ENCODE measurements at regions not wholly inside any gene's neighbourhood (a gene's known extent, or its start where the extent isn't known, plus 50 kb on each side); places are given as distances from the start of the nearest gene placed in this dataset.

DNA sequence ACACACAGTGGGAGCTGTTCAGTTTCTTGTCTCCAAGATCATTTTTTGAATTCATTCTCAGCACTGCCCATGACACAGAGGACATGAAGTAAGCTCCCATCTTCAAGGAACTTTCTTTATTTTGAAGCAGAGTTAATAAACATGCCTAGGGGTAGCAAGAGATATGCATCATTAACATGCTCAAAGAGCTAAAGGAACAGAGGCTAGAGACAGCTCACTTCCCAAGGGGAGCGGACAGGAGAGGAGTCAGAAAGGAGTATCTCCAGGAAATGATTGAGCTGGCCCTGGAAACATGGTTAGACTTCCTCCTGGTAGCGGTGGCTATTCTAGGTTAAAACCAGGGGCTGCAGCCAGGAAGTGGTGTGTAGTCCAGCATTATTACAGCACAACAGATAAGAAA is 135.9 kb downstream of the GPAM start:
- H3K4me1 ChIP-seq (ENCODE audit: control insufficient read depth in 1 of 2, insufficient read depth in 2 of 2, low read length in 2 of 2) = peaks cover 0 to 3% of the 10 kb centered on the region in 2 donors
- H3K4me3 ChIP-seq (ENCODE audit: low read depth in 1 of 2, low read length in 2 of 2) = no peak overlapping the region
- H3K9me3 ChIP-seq (ENCODE audit: control insufficient read depth in 1 of 2, low read length in 2 of 2) = no peaks in the 10 kb centered on the region
- no peaks in the 10 kb centered on the region for H3K36me3 ChIP-seq (ENCODE audit: control insufficient read depth in 1 of 2, insufficient read depth in 2 of 2, low read length in 2 of 2)
- H3K27me3 ChIP-seq (ENCODE audit: low read depth, low read length) = no peaks in the 10 kb centered on the region
- H3K27ac ChIP-seq (ENCODE audit: low read length) = no peak overlapping the region

DNA sequence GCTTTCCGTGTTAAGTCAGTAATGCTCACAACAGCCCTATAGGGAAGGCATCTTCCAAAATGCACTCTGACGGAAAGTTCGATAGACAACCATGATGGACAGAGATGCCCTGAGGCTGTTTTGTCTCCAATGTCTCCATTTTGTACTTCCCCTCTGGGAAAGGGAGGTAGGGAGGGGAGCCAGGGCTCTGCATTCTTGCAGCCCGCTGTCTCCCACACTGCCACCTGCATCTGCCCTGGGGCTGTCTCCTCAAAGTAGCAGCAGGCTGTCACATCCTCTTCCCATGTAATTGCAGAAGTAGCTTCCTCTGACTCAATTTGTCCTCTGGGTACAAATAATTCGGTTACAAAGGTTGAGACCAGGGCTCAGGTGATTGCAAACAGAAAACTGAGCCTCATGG is 131.4 kb downstream of the GPAM start:
- Histone ChIP-seq H3K9me3 (ENCODE audit: control insufficient read depth in 1 of 2, low read length in 2 of 2) (no peaks in the 10 kb centered on the region), H3K27me3 (ENCODE audit: low read depth, low read length) (no peaks in the 10 kb centered on the region), H3K4me3 (ENCODE audit: low read depth in 1 of 2, low read length in 2 of 2) (no peak overlapping the region), H3K27ac (ENCODE audit: low read length) (no peak overlapping the region), H3K4me1 (ENCODE audit: control insufficient read depth in 1 of 2, insufficient read depth in 2 of 2, low read length in 2 of 2) (no peaks in the 10 kb centered on the region), H3K36me3 (ENCODE audit: control insufficient read depth in 1 of 2, insufficient read depth in 2 of 2, low read length in 2 of 2) (no peaks in the 10 kb centered on the region)

DNA sequence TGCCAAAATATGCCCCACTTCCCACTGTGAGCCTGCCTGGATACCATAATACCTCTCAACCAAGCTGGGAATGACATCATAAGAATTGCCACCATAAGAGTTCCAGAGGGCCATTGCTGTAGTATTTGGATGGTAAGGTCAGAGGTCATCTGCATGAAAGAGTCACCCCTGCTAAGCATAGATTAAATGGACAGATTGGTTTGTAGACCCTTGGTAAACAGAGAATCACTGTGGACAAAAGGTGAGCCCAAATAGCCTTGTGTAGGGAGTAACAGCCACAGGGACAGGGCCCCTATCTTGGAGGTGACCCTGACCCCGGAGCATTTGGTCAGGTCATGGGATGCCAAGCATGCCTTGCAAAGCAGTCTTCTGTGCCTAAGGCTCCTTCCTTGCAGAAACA is 129.7 kb downstream of the GPAM start:
- Histone ChIP-seq H3K36me3 (ENCODE audit: control insufficient read depth in 1 of 2, insufficient read depth in 2 of 2, low read length in 2 of 2) (no peaks in the 10 kb centered on the region), H3K4me1 (ENCODE audit: control insufficient read depth in 1 of 2, insufficient read depth in 2 of 2, low read length in 2 of 2) (no peaks in the 10 kb centered on the region), H3K9me3 (ENCODE audit: control insufficient read depth in 1 of 2, low read length in 2 of 2) (no peaks in the 10 kb centered on the region), H3K27me3 (ENCODE audit: low read depth, low read length) (no peaks in the 10 kb centered on the region), H3K4me3 (ENCODE audit: low read depth in 1 of 2, low read length in 2 of 2) (no peak overlapping the region), H3K27ac (ENCODE audit: low read length) (no peak overlapping the region)

DNA sequence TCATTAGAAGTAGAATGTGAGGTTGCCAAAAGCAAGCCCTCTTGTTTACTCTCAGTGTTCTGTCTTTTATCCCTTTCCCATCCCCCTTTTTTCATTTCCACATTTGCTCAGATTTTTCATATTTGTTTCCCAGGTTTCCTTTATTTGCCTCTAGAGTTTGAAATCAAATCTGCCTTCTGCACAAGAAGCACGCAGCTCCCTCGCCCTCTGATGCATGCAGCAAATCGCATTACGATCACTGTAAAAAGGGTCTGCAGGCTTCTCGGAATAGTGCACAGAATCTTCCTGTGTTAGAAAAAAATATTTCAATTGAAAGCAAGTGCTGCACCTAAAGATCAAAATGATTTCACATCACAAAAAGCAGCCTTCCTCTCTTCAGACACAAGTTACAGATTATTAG is 129.0 kb downstream of the GPAM start:
- H3K4me1 ChIP-seq (ENCODE audit: control insufficient read depth in 1 of 2, insufficient read depth in 2 of 2, low read length in 2 of 2) = no peaks in the 10 kb centered on the region
- no peaks in the 10 kb centered on the region for H3K9me3 ChIP-seq (ENCODE audit: control insufficient read depth in 1 of 2, low read length in 2 of 2)
- H3K4me3 ChIP-seq (ENCODE audit: low read depth in 1 of 2, low read length in 2 of 2) = no peak overlapping the region
- H3K36me3 ChIP-seq (ENCODE audit: control insufficient read depth in 1 of 2, insufficient read depth in 2 of 2, low read length in 2 of 2) = no peaks in the 10 kb centered on the region
- H3K27ac ChIP-seq (ENCODE audit: low read length) = no peak overlapping the region
- H3K27me3 ChIP-seq (ENCODE audit: low read depth, low read length) = no peaks in the 10 kb centered on the region

DNA sequence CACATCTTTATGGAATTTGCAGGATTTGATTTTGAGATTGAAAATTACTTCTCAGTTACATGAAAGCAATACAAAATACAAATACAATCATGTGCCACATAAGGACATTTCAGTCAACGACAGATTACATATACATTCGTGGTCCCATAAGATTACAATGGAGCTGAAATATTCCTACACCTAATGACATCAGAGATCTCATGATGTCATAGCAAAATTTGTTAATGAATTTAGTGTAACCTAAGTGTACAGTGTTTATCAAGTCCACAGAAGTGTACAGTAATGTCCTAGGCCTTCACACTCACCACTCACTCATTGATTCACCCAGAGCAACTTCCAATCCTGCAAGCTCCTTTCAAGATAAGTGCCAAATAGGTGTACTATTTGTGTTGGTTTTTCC is 126.5 kb downstream of the GPAM start:
- Histone ChIP-seq H3K27me3 (ENCODE audit: low read depth, low read length) (no peaks in the 10 kb centered on the region), H3K27ac (ENCODE audit: low read length) (no peak overlapping the region), H3K36me3 (ENCODE audit: control insufficient read depth in 1 of 2, insufficient read depth in 2 of 2, low read length in 2 of 2) (no peaks in the 10 kb centered on the region), H3K4me1 (ENCODE audit: control insufficient read depth in 1 of 2, insufficient read depth in 2 of 2, low read length in 2 of 2) (no peaks in the 10 kb centered on the region), H3K4me3 (ENCODE audit: low read depth in 1 of 2, low read length in 2 of 2) (no peak overlapping the region), H3K9me3 (ENCODE audit: control insufficient read depth in 1 of 2, low read length in 2 of 2) (no peaks in the 10 kb centered on the region)

DNA sequence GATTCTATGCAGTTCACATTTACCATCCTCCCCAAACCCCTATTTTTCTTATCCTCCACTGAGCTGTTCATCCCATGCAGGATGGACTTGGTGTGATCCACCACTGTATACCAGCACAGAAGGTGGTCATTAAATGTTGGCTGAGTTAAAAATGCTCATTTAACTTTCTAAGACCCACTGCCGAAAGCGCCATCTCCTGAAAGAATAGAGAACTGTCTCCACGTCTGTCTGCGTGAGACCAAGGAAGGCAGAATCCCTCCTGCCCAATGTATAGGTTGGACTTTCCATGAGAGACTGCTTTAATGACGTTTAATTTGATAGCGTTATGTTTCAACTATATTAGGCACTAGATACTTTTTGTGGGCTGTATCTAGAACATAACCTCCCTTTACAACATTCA is 124.3 kb downstream of the GPAM start:
- no peaks in the 10 kb centered on the region for H3K9me3 ChIP-seq (ENCODE audit: control insufficient read depth in 1 of 2, low read length in 2 of 2)
- H3K27me3 ChIP-seq (ENCODE audit: low read depth, low read length) = no peaks in the 10 kb centered on the region
- no peaks in the 10 kb centered on the region for H3K4me1 ChIP-seq (ENCODE audit: control insufficient read depth in 1 of 2, insufficient read depth in 2 of 2, low read length in 2 of 2)
- H3K4me3 ChIP-seq (ENCODE audit: low read depth in 1 of 2, low read length in 2 of 2) = no peak overlapping the region
- H3K27ac ChIP-seq (ENCODE audit: low read length) = no peak overlapping the region
- H3K36me3 ChIP-seq (ENCODE audit: control insufficient read depth in 1 of 2, insufficient read depth in 2 of 2, low read length in 2 of 2) = no peaks in the 10 kb centered on the region

DNA sequence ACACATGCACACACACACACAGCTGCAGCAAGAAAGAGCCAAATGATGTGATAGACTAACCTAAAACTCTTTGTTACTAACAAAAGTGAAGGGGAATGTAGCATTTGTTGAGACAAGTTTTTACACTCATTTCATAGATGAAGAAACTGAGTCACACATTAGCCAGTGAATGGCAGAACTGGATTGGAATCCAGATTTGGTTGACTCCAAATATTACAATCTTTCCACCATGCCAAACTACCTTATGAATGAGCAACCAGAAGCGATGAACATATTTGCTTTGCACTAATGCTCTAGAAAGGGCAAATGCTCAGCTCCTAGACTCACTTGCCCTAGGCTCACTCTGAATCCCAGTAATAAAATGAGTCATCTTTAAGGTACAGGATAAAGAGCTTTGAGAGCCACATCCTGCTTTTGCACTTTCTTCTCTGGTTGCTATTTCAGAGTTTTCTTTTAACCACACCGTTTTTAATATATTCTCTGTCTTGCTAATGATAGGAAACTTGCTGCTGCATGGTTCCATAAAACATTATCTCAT is 111.9 kb downstream of the GPAM start:
- Histone ChIP-seq H3K4me3 (ENCODE audit: low read depth in 1 of 2, low read length in 2 of 2) (no peak overlapping the region), H3K9me3 (ENCODE audit: control insufficient read depth in 1 of 2, low read length in 2 of 2) (no peaks in the 10 kb centered on the region), H3K27ac (ENCODE audit: low read length) (no peak overlapping the region), H3K36me3 (ENCODE audit: control insufficient read depth in 1 of 2, insufficient read depth in 2 of 2, low read length in 2 of 2) (no peaks in the 10 kb centered on the region), H3K4me1 (ENCODE audit: control insufficient read depth in 1 of 2, insufficient read depth in 2 of 2, low read length in 2 of 2) (no peaks in the 10 kb centered on the region), H3K27me3 (ENCODE audit: low read depth, low read length) (no peaks in the 10 kb centered on the region)

DNA sequence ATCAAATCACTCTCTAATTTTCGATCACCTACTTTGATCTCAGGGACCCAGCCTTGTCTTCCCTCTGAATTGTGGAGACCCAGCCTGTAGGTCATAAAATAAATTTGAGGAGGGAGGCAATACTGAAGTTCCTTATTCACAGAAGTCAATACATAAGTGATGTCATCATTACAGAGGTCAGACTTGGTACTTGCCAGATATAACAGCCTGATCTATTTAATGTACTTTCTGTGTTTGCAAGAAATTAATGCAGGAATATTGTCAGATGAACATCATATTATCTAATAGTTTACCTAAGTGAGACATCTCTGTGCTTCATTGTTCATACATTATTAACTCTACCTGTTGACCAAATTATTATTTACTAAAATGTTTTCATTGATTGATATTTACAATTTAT is 105.6 kb downstream of the GPAM start:
- no peaks in the 10 kb centered on the region for H3K36me3 ChIP-seq (ENCODE audit: control insufficient read depth in 1 of 2, insufficient read depth in 2 of 2, low read length in 2 of 2)
- no peaks in the 10 kb centered on the region for H3K27me3 ChIP-seq (ENCODE audit: low read depth, low read length)
- no peaks in the 10 kb centered on the region for H3K9me3 ChIP-seq (ENCODE audit: control insufficient read depth in 1 of 2, low read length in 2 of 2)

DNA sequence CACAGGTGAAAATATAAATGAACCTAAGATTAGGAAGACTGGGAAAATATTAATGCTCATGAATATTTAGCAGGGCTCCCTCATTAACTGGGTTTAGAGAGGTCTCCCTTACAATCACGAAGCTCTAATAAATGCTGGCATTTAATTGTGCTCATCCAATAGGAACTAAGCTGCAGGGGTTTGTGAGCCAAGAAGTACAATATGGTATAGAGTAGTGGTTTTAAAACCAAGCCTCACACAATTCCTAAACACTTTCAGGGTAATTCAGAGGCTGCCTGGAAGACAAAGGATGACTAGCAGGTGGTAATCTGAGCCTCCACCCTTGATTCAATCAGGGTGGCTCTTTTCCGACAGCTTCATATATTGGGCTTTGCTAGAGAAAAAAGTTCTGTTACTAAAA is 103.3 kb downstream of the GPAM start:
- Histone ChIP-seq H3K27ac (ENCODE audit: low read length) (no peak overlapping the region), H3K4me1 (ENCODE audit: control insufficient read depth in 1 of 2, insufficient read depth in 2 of 2, low read length in 2 of 2) (peaks cover 0 to 9% of the 10 kb centered on the region in 2 donors), H3K4me3 (ENCODE audit: low read depth in 1 of 2, low read length in 2 of 2) (no peak overlapping the region), H3K27me3 (ENCODE audit: low read depth, low read length) (no peaks in the 10 kb centered on the region), H3K9me3 (ENCODE audit: control insufficient read depth in 1 of 2, low read length in 2 of 2) (no peaks in the 10 kb centered on the region), H3K36me3 (ENCODE audit: control insufficient read depth in 1 of 2, insufficient read depth in 2 of 2, low read length in 2 of 2) (no peaks in the 10 kb centered on the region)

More for the DNA sequence above, 105.6 kb downstream of the GPAM start:
- H3K4me1 ChIP-seq (ENCODE audit: control insufficient read depth in 1 of 2, insufficient read depth in 2 of 2, low read length in 2 of 2) = peaks cover 0 to 9% of the 10 kb centered on the region in 2 donors
- H3K4me3 ChIP-seq (ENCODE audit: low read depth in 1 of 2, low read length in 2 of 2) = no peak overlapping the region
- H3K27ac ChIP-seq (ENCODE audit: low read length) = no peak overlapping the region

DNA sequence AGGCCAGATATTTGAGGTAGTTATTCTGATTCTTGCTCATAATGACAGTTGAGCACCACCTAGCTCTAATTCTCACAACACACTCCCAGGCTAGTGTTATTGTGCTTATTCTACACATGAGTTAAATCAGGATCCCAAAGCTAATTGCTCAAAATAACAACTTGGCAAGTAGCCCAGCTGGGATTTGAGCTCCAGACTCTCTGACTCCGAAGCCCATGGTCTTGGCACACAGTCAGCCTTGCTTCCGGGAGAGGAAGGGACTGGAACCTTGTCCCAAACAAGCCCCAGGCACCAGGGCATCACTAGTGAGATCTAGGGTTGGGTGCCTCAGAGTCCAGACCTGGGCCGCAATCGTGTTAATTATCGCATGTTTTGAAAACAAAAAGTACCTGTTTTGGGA is 101.4 kb downstream of the GPAM start:
- H3K27ac ChIP-seq (ENCODE audit: low read length) = no peak overlapping the region
- H3K36me3 ChIP-seq (ENCODE audit: control insufficient read depth in 1 of 2, insufficient read depth in 2 of 2, low read length in 2 of 2) = no peaks in the 10 kb centered on the region
- H3K9me3 ChIP-seq (ENCODE audit: control insufficient read depth in 1 of 2, low read length in 2 of 2) = no peaks in the 10 kb centered on the region
- H3K4me1 ChIP-seq (ENCODE audit: control insufficient read depth in 1 of 2, insufficient read depth in 2 of 2, low read length in 2 of 2) = peaks cover 0 to 9% of the 10 kb centered on the region in 2 donors
- H3K4me3 ChIP-seq (ENCODE audit: low read depth in 1 of 2, low read length in 2 of 2) = no peak overlapping the region
- no peaks in the 10 kb centered on the region for H3K27me3 ChIP-seq (ENCODE audit: low read depth, low read length)

DNA sequence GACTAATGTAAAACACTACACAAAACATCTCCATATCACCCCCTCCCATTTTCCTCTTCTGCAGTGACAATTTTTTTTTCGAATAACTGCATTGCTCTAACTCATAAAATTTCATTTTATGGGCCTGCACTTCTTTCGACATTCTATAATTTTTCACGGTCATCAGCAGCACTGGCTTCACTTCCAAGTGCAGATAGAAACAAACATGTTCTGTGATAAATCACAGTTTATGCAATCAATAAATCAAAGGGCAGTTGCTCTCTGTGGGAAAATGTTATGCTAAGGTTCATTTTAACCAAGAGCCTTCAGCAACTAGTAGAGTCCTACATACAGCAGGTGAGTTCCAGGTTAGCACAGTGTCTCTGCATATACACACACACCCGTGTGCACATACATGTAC is 100.1 kb downstream of the GPAM start:
- no peaks in the 10 kb centered on the region for H3K9me3 ChIP-seq (ENCODE audit: control insufficient read depth in 1 of 2, low read length in 2 of 2)
- no peak overlapping the region for H3K27ac ChIP-seq (ENCODE audit: low read length)
- H3K4me1 ChIP-seq (ENCODE audit: control insufficient read depth in 1 of 2, insufficient read depth in 2 of 2, low read length in 2 of 2) = peaks cover 0 to 9% of the 10 kb centered on the region in 2 donors
- no peaks in the 10 kb centered on the region for H3K36me3 ChIP-seq (ENCODE audit: control insufficient read depth in 1 of 2, insufficient read depth in 2 of 2, low read length in 2 of 2)
- no peaks in the 10 kb centered on the region for H3K27me3 ChIP-seq (ENCODE audit: low read depth, low read length)
- H3K4me3 ChIP-seq (ENCODE audit: low read depth in 1 of 2, low read length in 2 of 2) = no peak overlapping the region

DNA sequence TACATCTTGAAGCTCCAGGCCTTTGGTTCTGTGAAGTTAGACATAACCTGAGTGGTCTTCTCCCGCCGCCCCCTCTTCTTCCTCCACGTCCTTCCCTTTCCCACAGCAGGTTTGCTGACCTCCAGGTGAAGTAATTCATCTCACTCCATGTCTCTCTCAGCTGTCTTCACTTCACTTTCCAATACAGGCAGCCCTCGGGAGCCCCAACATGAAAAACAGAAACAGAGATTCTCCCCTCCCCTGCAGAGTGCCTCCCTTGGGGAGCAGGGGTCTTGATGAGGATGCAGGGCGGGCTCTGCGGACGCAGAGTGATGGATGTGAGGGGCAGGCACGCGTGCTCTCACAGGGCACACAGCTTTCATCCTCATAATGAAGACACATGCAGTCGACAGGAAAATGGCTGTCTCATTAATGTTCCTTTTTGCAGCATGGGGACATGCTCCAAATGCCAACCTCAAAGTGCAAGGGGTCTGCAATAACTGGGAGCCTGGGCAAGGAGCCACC is 95.6 kb downstream of the GPAM start:
- Histone ChIP-seq H3K4me3 (ENCODE audit: low read depth in 1 of 2, low read length in 2 of 2) (no peak overlapping the region), H3K27me3 (ENCODE audit: low read depth, low read length) (no peaks in the 10 kb centered on the region), H3K36me3 (ENCODE audit: control insufficient read depth in 1 of 2, insufficient read depth in 2 of 2, low read length in 2 of 2) (no peaks in the 10 kb centered on the region), H3K27ac (ENCODE audit: low read length) (no peak overlapping the region), H3K4me1 (ENCODE audit: control insufficient read depth in 1 of 2, insufficient read depth in 2 of 2, low read length in 2 of 2) (no peaks in the 10 kb centered on the region), H3K9me3 (ENCODE audit: control insufficient read depth in 1 of 2, low read length in 2 of 2) (no peaks in the 10 kb centered on the region)
